CD4-positive, alpha-beta T cell treated with Interferon gamma for 1 hour (primary cell): ENCODE measurements at regions not wholly inside any gene's neighbourhood (a gene's known extent, or its start where the extent isn't known, plus 50 kb on each side); places are given as distances from the start of the nearest gene placed in this dataset.

Source experiments
- DNase-seq: peaks from one replicate; pipeline ENCODE4 v3.0.0-alpha.2; 2020

- no peak for DNase-seq
Measured at GRCh38 chr20:21033817-21034216, 72.3 kb downstream of the LINC00237 start.

DNA sequence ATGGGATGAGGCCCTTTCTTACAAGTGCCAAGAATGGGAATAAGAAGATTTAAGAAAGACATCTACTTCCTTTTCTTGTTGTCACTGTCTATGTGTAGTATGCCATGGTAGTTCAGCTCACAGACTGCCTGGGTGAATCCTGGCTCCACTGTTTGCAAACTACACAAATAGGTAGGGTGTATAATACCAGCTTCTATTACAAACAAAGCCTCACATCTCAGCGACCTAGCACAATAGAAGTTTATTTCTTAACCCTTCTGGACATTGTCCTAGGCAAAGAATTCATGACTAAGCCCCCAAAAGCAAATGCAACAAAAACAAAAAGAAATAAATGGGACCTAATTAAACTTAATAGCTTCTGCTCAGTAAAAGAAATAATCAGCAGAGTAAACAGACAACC lies 74.5 kb downstream of the LINC00237 start:
- no peak for DNase-seq

- no peak for DNase-seq
Measured at GRCh38 chr20:21029341-21029740, 76.8 kb downstream of the LINC00237 start.

- DNase-seq, result no peak
Measured at GRCh38 chr20:21028921-21029320, 77.2 kb downstream of the LINC00237 start.

DNA sequence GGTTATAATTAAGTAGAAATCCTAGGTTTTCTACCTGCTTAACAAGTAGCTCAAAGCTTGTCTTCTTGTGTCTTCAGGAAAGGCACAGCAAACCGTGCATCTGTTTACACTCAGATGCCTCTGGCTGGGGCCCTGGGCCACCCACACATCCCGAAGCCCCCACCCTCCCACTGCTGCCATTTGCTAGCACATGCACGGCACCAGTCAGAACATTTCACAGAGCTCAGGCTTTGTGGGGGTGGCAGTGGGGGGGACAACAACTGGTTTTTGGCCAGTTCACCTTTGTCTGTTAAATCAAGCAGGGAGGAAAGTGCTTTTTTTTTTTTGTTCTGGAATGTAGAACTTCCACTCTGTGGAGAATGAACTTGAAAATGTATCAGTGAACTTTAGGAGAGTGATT lies 77.7 kb downstream of the LINC00237 start:
- no peak for DNase-seq

DNA sequence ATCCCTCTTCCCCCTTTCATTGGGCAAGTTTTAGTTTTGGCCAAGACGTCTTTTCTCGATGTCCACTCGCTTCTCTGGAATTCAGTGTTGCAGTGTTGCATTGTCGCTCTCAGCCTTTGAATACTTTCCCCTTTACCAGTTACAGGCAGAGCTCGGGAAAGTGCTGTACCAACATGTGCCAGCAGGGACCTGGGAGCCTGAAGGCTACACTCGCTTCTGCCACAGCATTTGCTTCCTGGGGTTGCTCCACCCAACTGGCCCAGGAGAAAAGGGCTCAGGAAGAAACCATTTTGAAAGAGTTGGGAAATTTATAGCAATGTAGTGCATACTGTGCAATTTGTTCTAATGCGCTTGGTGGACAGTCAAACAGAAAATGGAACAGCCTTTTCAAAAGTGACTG lies 78.6 kb downstream of the LINC00237 start:
- DNase-seq, result no peak

- DNase-seq, result no peak
Measured at GRCh38 chr20:21026951-21027350, 79.2 kb downstream of the LINC00237 start.

DNA sequence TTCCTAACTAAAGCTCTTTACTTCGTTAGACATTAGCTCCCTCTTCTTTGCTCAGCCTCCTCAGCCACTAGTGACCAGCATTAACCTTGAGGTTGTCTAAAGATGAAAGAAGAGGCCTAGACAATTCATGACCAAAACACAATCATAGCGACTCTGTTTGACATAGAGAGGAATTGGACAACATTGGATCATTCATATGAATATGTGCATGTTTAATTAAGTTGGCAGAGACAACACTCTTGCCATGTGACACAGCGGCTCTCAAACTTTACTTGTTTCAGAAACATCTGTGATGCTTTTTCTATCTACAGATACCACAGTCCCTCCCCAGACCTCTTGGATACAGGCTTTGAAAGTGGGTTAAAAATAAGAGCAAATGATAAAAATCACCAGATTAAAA lies 81.7 kb downstream of the LINC00237 start:
- DNase-seq, result no peak

GRCh38 chr20:21022925-21023324 lies 83.2 kb downstream of the LINC00237 start:
- no peak for DNase-seq

- no peak for DNase-seq
Measured at GRCh38 chr20:21021472-21021790, 84.7 kb downstream of the LINC00237 start.

GRCh38 chr20:21020659-21021471 lies 85.3 kb downstream of the LINC00237 start:
- no peak for DNase-seq

- DNase-seq, result no peak
Measured at GRCh38 chr20:21019814-21020658, 86.1 kb downstream of the LINC00237 start.

DNA sequence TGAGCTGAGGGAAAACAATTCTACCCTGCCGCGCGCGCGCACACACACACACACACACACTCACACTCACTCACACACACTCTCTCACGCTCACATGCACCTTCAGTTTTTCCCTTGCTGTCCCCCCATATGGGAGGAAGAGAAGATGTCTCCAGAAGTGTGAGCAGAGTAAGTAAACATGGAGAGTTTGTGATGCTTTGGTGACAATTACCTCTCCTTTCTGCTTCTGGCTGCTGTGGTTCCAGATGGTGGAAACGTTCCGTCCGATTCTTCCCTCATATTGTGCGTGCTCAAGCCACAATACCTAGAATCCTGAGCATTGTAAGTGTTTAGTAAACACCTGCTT lies 86.7 kb downstream of the LINC00237 start:
- DNase-seq, result no peak

DNA sequence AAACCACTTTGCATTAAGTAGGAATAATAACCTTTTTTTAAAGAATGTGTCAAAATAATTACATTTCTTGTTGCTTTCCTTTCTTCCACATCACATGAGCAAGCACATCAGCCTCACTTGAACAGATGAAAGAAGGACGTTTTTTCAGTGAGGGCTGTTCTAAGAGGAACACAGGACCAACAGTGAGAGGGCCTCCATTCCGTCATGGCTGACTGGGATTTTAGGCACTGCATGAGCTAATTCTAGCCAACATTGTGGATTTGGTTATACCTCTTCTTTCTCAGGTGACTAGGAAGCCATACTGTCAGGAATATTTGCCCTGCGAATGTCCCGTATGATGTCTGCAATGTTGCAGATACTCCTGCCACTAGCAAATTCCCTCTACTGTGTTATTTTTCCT lies 87.6 kb downstream of the LINC00237 start:
- no peak for DNase-seq

DNA sequence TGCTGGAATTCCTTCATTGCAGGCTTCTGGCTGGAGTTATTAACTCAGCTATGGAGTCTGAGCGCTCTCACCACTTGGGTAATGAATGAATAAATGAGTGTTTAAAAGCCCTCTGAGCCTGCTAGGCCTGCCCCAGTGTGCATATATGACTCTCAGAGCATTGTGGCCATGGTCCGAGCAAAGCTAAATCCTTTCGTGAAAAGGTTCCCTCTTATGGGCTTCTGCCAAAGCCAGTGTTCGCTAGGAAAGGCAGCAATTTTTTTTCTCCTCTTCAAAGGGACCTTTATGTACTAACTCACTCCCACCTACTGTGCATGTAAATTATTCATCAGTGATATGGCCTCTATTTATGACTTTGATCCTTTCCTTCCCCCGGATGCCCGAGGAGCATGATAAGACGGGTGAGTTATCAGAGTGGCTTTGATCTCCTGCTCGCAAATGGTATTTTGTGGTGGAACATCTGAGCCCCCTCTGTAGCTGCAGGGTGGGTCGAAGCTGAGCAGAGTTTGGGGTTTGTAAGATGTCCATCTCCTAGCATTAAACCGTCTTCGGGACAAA lies 88.6 kb downstream of the LINC00237 start:
- no peak for DNase-seq

- no peak for DNase-seq
Measured at GRCh38 chr20:21016751-21017150, 89.4 kb downstream of the LINC00237 start.

GRCh38 chr20:21014528-21014927 lies 91.6 kb downstream of the LINC00237 start:
- DNase-seq, result no peak

- DNase-seq, result no peak
Measured at GRCh38 chr20:21008951-21009350, 97.2 kb downstream of the LINC00237 start.

DNA sequence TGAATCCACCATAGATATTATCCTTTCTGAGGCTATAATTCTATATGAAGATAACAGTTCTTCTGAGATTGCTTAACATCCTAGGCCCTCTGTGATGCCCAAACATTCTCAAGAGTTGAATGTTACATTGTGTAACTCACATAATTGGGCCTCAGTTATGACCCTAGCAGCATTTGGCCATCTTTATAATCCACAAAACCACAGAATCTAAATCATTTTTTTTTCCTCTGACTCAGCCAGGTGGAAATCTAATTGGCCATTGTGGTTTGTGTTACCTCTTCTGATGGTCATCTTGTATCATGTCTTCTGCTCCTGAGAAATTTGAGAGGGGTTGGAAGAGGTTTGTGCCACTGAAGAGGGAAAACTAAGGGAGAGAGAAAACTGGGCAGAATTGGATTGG lies 99.5 kb downstream of the LINC00237 start:
- no peak for DNase-seq

GRCh38 chr20:21004386-21005076 lies 101.6 kb downstream of the LINC00237 start:
- DNase-seq, result no peak

DNA sequence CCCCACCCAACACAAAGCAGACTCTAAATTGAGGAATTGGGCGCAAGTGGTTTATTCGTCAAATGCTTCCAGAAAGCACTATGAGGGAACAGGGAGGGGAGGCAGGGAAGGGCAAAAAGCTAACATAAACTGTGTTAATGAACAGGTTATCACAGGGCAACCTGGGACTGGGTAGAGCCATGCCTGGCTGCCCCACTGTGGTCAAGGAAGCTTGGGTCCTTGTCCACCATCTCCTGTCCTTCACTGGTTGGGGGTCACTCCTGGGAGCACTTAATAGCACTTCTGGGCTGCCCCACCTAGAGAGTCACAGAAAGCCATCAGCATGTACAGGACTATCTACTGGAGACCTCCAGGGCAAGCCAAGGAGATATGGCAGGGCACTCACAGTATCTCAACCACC lies 102.3 kb downstream of the LINC00237 start:
- no peak for DNase-seq

GRCh38 chr20:21002486-21002885 lies 103.7 kb downstream of the LINC00237 start:
- no peak for DNase-seq

DNA sequence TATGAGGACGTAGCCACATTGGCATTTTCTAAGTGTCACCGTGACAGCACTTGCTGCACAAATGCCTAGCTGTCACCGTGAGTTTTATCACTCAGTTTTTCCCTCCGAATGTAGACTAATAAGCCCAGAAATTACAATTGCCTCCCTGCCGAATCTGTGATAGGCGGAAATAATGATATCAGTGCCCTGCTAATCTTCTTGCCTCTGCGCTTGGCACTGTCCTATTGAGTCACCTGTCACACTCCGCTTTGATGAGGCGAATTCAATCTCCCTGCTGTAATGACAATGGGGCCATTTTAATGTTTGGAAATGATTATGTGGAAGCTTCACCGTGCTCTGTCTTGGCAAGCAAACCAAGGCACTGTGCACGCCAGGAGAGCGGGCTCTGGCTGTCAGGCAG lies 112.8 kb downstream of the LINC00237 start:
- no peak for DNase-seq
